Midbrain (tissue), 1 donor: ENCODE measurements at regions not wholly inside any gene's neighbourhood (a gene's known extent, or its start where the extent isn't known, plus 50 kb on each side); places are given as distances from the start of the nearest gene placed in this dataset.
"Not testable (repeated sequence)": the region's sequence is repeated elsewhere in the genome, so short reads cannot be mapped to it uniquely, and the experiment has no call there.

ENCODE experiments used
- DNase-seq: peaks from one replicate; lab custom pipeline; 2025; lab: John Stamatoyannopoulos, UW

GRCh38 chr2:16971722-16972234 is 306.1 kb upstream of the CYRIA start:
- DNase-seq, result no peak

GRCh38 chr2:16970948-16971347 is 305.3 kb upstream of the CYRIA start:
- not testable (repeated sequence) for DNase-seq

- DNase-seq, result no peak
These were observed 296.9 kb upstream of the CYRIA start for GRCh38 chr2:16962505-16962904.

GRCh38 chr2:16960579-16960978 is 294.9 kb upstream of the CYRIA start:
- no peak for DNase-seq

GRCh38 chr2:16958266-16958665 is 292.6 kb upstream of the CYRIA start:
- DNase-seq, result no peak

- no peak for DNase-seq
These were observed 287.2 kb upstream of the CYRIA start for GRCh38 chr2:16952805-16953204.

- DNase-seq, result no peak
These were observed 286.7 kb upstream of the CYRIA start for GRCh38 chr2:16952368-16952767.

GRCh38 chr2:16950436-16950835 is 284.8 kb upstream of the CYRIA start:
- DNase-seq, result no peak

GRCh38 chr2:16948710-16949109 is 283.1 kb upstream of the CYRIA start:
- DNase-seq, result no peak

GRCh38 chr2:16948053-16948452 is 282.4 kb upstream of the CYRIA start:
- no peak for DNase-seq

GRCh38 chr2:16943279-16943958 is 277.8 kb upstream of the CYRIA start:
- DNase-seq, result no peak

GRCh38 chr2:16940214-16940613 is 274.6 kb upstream of the CYRIA start:
- DNase-seq, result no peak

- DNase-seq, result no peak
These were observed 274.1 kb upstream of the CYRIA start for GRCh38 chr2:16939771-16940170.

GRCh38 chr2:16933355-16933754 is 267.7 kb upstream of the CYRIA start:
- no peak for DNase-seq

- no peak for DNase-seq
These were observed 267.2 kb upstream of the CYRIA start for GRCh38 chr2:16932826-16933225.

- DNase-seq, result no peak
These were observed 265.8 kb upstream of the CYRIA start for GRCh38 chr2:16931441-16931840.

GRCh38 chr2:16927398-16927797 is 261.8 kb upstream of the CYRIA start:
- DNase-seq, result no peak

- DNase-seq, result no peak
These were observed 259.5 kb upstream of the CYRIA start for GRCh38 chr2:16925145-16925544.

- DNase-seq, result not testable (repeated sequence)
These were observed 249.7 kb upstream of the CYRIA start for GRCh38 chr2:16915341-16915755.

- no peak for DNase-seq
These were observed 246.1 kb upstream of the CYRIA start for GRCh38 chr2:16911746-16912145.

GRCh38 chr2:16908656-16909055 is 243.0 kb upstream of the CYRIA start:
- no peak for DNase-seq

GRCh38 chr2:16907645-16908282 is 242.1 kb upstream of the CYRIA start:
- no peak for DNase-seq

- not testable (repeated sequence) for DNase-seq
These were observed 239.7 kb upstream of the CYRIA start for GRCh38 chr2:16905325-16905724.
